SK-N-SH (cell line): ENCODE measurements at regions not wholly inside any gene's neighbourhood (a gene's known extent, or its start where the extent isn't known, plus 50 kb on each side); places are given as distances from the start of the nearest gene placed in this dataset.

Experiments
- CTCF ChIA-PET: fragments of 300-600, 350-600 bp; formaldehyde crosslinking; extraction: SDS; loops from one replicate; lab custom pipeline; 2021; lab: Yijun Ruan, JAX
- POLR2A ChIA-PET: fragments of 350-600 bp; sonication (Branson Sonifier 250); formaldehyde crosslinking; extraction: SDS; loops from one replicate; lab custom pipeline; 2020; ENCODE audit warnings: antibody characterized with exemption, inconsistent platforms; lab: Yijun Ruan, JAX
- DNase-seq: peaks from one replicate; pipeline ENCODE4 v3.0.0; 2012
- H2AFZ ChIP-seq: fragments of 200-600 bp; sonication (generic); 2 replicates; pipeline ENCODE4 v1.8.1; 2016; ENCODE audit warnings: antibody characterized with exemption, mild to moderate bottlenecking, low read depth
- H3F3A ChIP-seq: fragments of 200-600 bp; sonication (generic); replicated peaks from 2 replicates; pipeline ENCODE3; 2016; ENCODE audit warnings: antibody characterized with exemption, mild to moderate bottlenecking; ENCODE audit not compliant: insufficient read depth
- H3K27ac ChIP-seq, 2 experiments: fragments of 200-500 bp in 1 of 2; fragments of 200-600 bp in 1 of 2; sonication (Bioruptor generic) in 1 of 2; sonication (generic), shearing (Covaris generic) in 1 of 2; 2 replicates each; pipeline versions ENCODE4 v1.5.1 to v1.6.1; 2014 to 2016; ENCODE audit warnings: low read depth in 2 of 2, inconsistent platforms in 1 of 2, low read length in 1 of 2, mild to moderate bottlenecking in 1 of 2, mixed read lengths in 1 of 2
- H3K27me3 ChIP-seq: fragments of 200-600 bp; sonication (generic), shearing (Covaris generic); 2 replicates; pipeline ENCODE4 v1.6.1; 2016; ENCODE audit warnings: mixed run types; ENCODE audit not compliant: insufficient read depth
- H3K36me3 ChIP-seq, 2 experiments: fragments of 200-500 bp in 1 of 2; fragments of 200-600 bp in 1 of 2; sonication (Bioruptor generic) in 1 of 2; sonication (generic) in 1 of 2; replicated peaks in 1 of 2; 2 replicates each; pipeline versions ENCODE3 to v1.5.1; 2014 to 2016; ENCODE audit warnings: low read length in 1 of 2, mild to moderate bottlenecking in 1 of 2; ENCODE audit not compliant: insufficient read depth in 2 of 2, control insufficient read depth in 1 of 2
- H3K4me1 ChIP-seq, 2 experiments: fragments of 200-500 bp in 1 of 2; fragments of 200-600 bp in 1 of 2; sonication (Bioruptor generic) in 1 of 2; sonication (generic), shearing (Covaris generic) in 1 of 2; 2 replicates each; pipeline versions ENCODE4 v1.5.1 to v1.6.1; 2014 to 2016; ENCODE audit warnings: low read depth in 1 of 2, low read length in 1 of 2, mixed run types in 1 of 2; ENCODE audit not compliant: insufficient read depth in 2 of 2, control insufficient read depth in 1 of 2
- H3K4me2 ChIP-seq: fragments of 200-600 bp; sonication (generic), shearing (Covaris generic); 2 replicates; pipeline ENCODE4 v1.6.1; 2017; ENCODE audit warnings: mixed run types
- H3K4me3 ChIP-seq, 2 experiments: fragments of 200-500 bp in 1 of 2; fragments of 200-600 bp in 1 of 2; sonication (Bioruptor generic) in 1 of 2; sonication (generic), shearing (Covaris generic) in 1 of 2; 2 replicates each; pipeline versions ENCODE4 v1.5.1 to v1.8.1; 2014 to 2016; ENCODE audit warnings: low read depth in 2 of 2, inconsistent platforms in 1 of 2, low read length in 1 of 2, mild to moderate bottlenecking in 1 of 2, mixed read lengths in 1 of 2, moderate library complexity in 1 of 2
- H3K79me2 ChIP-seq: fragments of 200-600 bp; sonication (generic); 2 replicates; pipeline ENCODE4 v1.8.1; 2017; ENCODE audit warnings: mild to moderate bottlenecking; ENCODE audit not compliant: insufficient read depth
- H3K9ac ChIP-seq: fragments of 200-600 bp; sonication (generic); 2 replicates; pipeline ENCODE4 v1.6.1; 2017; ENCODE audit warnings: mixed run types
- H3K9me2 ChIP-seq: fragments of 200-600 bp; sonication (generic); 2 replicates; pipeline ENCODE4 v1.6.1; 2017; ENCODE audit warnings: mixed run types
- H3K9me3 ChIP-seq: fragments of 200-600 bp; sonication (generic); 2 replicates; pipeline ENCODE4 v1.6.1; 2017; ENCODE audit warnings: mixed run types, mild to moderate bottlenecking, moderate library complexity
- H4K20me1 ChIP-seq: fragments of 200-600 bp; sonication (generic); 2 replicates; pipeline ENCODE4 v1.6.1; 2017; ENCODE audit warnings: mild to moderate bottlenecking, mixed run types; ENCODE audit not compliant: insufficient read depth
- CHD2 ChIP-seq: fragments of 150-350 bp; IDR thresholded peaks from 2 replicates; pipeline ENCODE4 v1.6.1; 2018; ENCODE audit warnings: low read length; ENCODE audit not compliant: partially characterized antibody
- MEF2A ChIP-seq: IDR thresholded peaks from 2 replicates; pipeline ENCODE4 v1.4.0; 2012; ENCODE audit warnings: low read depth, borderline replicate concordance
- NRF1 ChIP-seq: IDR thresholded peaks from 2 replicates; pipeline ENCODE4 v1.6.1; 2012; ENCODE audit warnings: low read depth, mild to moderate bottlenecking, low read length
- RCOR1 ChIP-seq: fragments of 150-350 bp; IDR thresholded peaks from 2 replicates; pipeline ENCODE4 v1.6.1; 2017; ENCODE audit warnings: antibody characterized with exemption, low read length
- RXRA ChIP-seq: IDR thresholded peaks from 2 replicates; pipeline ENCODE4 v1.4.0; 2012; ENCODE audit warnings: low read depth, mild to moderate bottlenecking, borderline replicate concordance
- TEAD4 ChIP-seq: IDR thresholded peaks from 2 replicates; pipeline ENCODE4 v1.4.0; 2012; ENCODE audit warnings: mild to moderate bottlenecking, borderline replicate concordance; ENCODE audit not compliant: insufficient read depth
- YY1 ChIP-seq: IDR thresholded peaks from 2 replicates; pipeline ENCODE4 v1.4.0; 2012; ENCODE audit warnings: low read depth, mild to moderate bottlenecking
- WGBS: methylation state at CpG from one replicate; pipeline ENCODE4 v1.1.6; 2017; ENCODE audit warnings: low lambda C conversion rate; 5-methylcytosine and 5-hydroxymethylcytosine counted together
- TF ChIP-seq, protein P1 (sequence below): IDR thresholded peaks from 2 replicates; pipeline ENCODE4 v1.4.0; 2012; ENCODE audit warnings: low read depth, borderline replicate concordance
- TF ChIP-seq, protein P2 (sequence below): fragments of 150-350 bp; IDR thresholded peaks from 2 replicates; pipeline ENCODE4 v1.6.1; 2016; ENCODE audit warnings: mild to moderate bottlenecking, low read depth, low read length
- TF ChIP-seq, protein P3 (sequence below): fragments of 200-600 bp; sonication (generic); IDR thresholded peaks from 2 replicates; pipeline ENCODE4 v1.6.1; 2017; ENCODE audit warnings: antibody characterized with exemption, mild to moderate bottlenecking, moderate library complexity
- TF ChIP-seq, protein P4 (sequence below): IDR thresholded peaks from 2 replicates; pipeline ENCODE4 v1.4.0; 2012; ENCODE audit warnings: low read depth, borderline replicate concordance
- TF ChIP-seq, protein P5 (sequence below): IDR thresholded peaks from 2 replicates; pipeline ENCODE4; 2012

DNA sequence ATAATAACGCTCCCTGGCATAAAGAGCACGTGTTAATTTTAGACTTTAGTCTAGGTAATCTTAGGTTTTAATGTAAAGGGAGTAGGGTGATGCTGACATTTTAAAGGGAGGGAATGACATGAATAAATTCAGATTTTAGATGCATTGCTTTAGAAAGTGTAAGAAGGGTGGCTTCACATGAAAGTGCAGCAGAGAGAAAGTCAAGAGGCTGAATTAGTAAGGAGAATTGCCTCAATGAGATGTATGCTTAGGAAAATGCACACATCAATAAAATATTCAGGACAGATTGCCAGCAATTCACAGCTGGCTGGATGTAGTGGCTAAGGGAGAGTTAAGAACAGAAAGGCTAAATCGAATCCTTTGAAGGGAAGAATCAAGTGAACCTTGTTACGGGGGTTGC is 165.5 kb upstream of the CDH19 start:
- ChIA-PET CTCF (no interaction called here), POLR2A (no interaction called here)
- H3K4me2 ChIP-seq: no peak overlapping the region
- DNase-seq: no peak
- H3K9ac ChIP-seq: no peak overlapping the region
- no peaks in the 10 kb centered on the region for H4K20me1 ChIP-seq
- no peaks in the 10 kb centered on the region for H3K27me3 ChIP-seq
- no peak overlapping the region for H3K27ac ChIP-seq
- no peaks in the 10 kb centered on the region for H3F3A ChIP-seq
- H3K4me1 ChIP-seq: peaks cover 0 to 2% of the 10 kb centered on the region in 2 experiments; a peak in 1 of 4 replicates
- 55% methylated on average over 4 of the region's 4 CpGs for WGBS
- H3K9me3 ChIP-seq: no peaks in the 10 kb centered on the region
- no peaks in the 10 kb centered on the region for H3K79me2 ChIP-seq
- H2AFZ ChIP-seq: no peak overlapping the region
- H3K36me3 ChIP-seq: no peaks in the 10 kb centered on the region
- no peaks in the 10 kb centered on the region for H3K9me2 ChIP-seq
- no peak overlapping the region for H3K4me3 ChIP-seq
- TF ChIP-seq CHD2: no peak
- TF ChIP-seq MEF2A: no peak
- TF ChIP-seq, protein P1, sequence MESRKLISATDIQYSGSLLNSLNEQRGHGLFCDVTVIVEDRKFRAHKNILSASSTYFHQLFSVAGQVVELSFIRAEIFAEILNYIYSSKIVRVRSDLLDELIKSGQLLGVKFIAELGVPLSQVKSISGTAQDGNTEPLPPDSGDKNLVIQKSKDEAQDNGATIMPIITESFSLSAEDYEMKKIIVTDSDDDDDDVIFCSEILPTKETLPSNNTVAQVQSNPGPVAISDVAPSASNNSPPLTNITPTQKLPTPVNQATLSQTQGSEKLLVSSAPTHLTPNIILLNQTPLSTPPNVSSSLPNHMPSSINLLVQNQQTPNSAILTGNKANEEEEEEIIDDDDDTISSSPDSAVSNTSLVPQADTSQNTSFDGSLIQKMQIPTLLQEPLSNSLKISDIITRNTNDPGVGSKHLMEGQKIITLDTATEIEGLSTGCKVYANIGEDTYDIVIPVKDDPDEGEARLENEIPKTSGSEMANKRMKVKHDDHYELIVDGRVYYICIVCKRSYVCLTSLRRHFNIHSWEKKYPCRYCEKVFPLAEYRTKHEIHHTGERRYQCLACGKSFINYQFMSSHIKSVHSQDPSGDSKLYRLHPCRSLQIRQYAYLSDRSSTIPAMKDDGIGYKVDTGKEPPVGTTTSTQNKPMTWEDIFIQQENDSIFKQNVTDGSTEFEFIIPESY: no peak
- no peak for TF ChIP-seq YY1
- TF ChIP-seq, protein P2, sequence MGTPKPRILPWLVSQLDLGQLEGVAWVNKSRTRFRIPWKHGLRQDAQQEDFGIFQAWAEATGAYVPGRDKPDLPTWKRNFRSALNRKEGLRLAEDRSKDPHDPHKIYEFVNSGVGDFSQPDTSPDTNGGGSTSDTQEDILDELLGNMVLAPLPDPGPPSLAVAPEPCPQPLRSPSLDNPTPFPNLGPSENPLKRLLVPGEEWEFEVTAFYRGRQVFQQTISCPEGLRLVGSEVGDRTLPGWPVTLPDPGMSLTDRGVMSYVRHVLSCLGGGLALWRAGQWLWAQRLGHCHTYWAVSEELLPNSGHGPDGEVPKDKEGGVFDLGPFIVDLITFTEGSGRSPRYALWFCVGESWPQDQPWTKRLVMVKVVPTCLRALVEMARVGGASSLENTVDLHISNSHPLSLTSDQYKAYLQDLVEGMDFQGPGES: no peak
- TF ChIP-seq RCOR1: no peak
- TF ChIP-seq, protein P3, sequence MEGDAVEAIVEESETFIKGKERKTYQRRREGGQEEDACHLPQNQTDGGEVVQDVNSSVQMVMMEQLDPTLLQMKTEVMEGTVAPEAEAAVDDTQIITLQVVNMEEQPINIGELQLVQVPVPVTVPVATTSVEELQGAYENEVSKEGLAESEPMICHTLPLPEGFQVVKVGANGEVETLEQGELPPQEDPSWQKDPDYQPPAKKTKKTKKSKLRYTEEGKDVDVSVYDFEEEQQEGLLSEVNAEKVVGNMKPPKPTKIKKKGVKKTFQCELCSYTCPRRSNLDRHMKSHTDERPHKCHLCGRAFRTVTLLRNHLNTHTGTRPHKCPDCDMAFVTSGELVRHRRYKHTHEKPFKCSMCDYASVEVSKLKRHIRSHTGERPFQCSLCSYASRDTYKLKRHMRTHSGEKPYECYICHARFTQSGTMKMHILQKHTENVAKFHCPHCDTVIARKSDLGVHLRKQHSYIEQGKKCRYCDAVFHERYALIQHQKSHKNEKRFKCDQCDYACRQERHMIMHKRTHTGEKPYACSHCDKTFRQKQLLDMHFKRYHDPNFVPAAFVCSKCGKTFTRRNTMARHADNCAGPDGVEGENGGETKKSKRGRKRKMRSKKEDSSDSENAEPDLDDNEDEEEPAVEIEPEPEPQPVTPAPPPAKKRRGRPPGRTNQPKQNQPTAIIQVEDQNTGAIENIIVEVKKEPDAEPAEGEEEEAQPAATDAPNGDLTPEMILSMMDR: no peak
- no peak for TF ChIP-seq NRF1
- no peak for TF ChIP-seq TEAD4
- TF ChIP-seq RXRA: no peak
- TF ChIP-seq, protein P4, sequence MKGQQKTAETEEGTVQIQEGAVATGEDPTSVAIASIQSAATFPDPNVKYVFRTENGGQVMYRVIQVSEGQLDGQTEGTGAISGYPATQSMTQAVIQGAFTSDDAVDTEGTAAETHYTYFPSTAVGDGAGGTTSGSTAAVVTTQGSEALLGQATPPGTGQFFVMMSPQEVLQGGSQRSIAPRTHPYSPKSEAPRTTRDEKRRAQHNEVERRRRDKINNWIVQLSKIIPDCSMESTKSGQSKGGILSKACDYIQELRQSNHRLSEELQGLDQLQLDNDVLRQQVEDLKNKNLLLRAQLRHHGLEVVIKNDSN: no peak
- TF ChIP-seq, protein P5, sequence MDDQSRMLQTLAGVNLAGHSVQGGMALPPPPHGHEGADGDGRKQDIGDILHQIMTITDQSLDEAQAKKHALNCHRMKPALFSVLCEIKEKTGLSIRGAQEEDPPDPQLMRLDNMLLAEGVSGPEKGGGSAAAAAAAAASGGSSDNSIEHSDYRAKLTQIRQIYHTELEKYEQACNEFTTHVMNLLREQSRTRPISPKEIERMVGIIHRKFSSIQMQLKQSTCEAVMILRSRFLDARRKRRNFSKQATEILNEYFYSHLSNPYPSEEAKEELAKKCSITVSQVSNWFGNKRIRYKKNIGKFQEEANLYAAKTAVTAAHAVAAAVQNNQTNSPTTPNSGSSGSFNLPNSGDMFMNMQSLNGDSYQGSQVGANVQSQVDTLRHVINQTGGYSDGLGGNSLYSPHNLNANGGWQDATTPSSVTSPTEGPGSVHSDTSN: no peak
- TF ChIP-seq, all 33 proteins: peak for 0
